Left ventricle myocardium inferior (tissue), 1 donor: ENCODE measurements at regions not wholly inside any gene's neighbourhood (a gene's known extent, or its start where the extent isn't known, plus 50 kb on each side); places are given as distances from the start of the nearest gene placed in this dataset.

Source experiments
- DNase-seq: peaks from one replicate; pipeline ENCODE4 v3.0.0-alpha.2; 2020
- H3K27ac ChIP-seq: fragments of 200-600 bp; replicated peaks from 2 replicates; pipeline ENCODE4 v1.8.0; 2021
- H3K27me3 ChIP-seq: fragments of 200-600 bp; 2 replicates; pipeline ENCODE4 v1.8.0; 2021; ENCODE audit warnings: low read depth
- H3K36me3 ChIP-seq: fragments of 200-600 bp; 2 replicates; pipeline ENCODE4 v1.8.0; 2021
- H3K4me1 ChIP-seq: fragments of 200-600 bp; 2 replicates; pipeline ENCODE4 v1.8.0; 2021
- H3K4me3 ChIP-seq: fragments of 200-600 bp; 2 replicates; pipeline ENCODE4 v1.8.0; 2021; ENCODE audit warnings: mild to moderate bottlenecking, moderate library complexity
- H3K9me3 ChIP-seq: fragments of 200-600 bp; replicated peaks from 2 replicates; pipeline ENCODE4 v1.8.0; 2021
- intact Hi-C: fragments of 100-400 bp; cut with micrococcal nuclease; formaldehyde crosslinking; loops from one replicate; pipeline ENCODE4 v1.11.0; 2022
- TF ChIP-seq, protein P1 (sequence below): fragments of 200-600 bp; IDR thresholded peaks from 2 replicates; pipeline ENCODE4 v1.8.0; 2021; ENCODE audit warnings: antibody characterized with exemption, mild to moderate bottlenecking, borderline replicate concordance
- donor health status: DM: no; HTN: yes; CAD: no; lungs with severe emphysema.

DNA sequence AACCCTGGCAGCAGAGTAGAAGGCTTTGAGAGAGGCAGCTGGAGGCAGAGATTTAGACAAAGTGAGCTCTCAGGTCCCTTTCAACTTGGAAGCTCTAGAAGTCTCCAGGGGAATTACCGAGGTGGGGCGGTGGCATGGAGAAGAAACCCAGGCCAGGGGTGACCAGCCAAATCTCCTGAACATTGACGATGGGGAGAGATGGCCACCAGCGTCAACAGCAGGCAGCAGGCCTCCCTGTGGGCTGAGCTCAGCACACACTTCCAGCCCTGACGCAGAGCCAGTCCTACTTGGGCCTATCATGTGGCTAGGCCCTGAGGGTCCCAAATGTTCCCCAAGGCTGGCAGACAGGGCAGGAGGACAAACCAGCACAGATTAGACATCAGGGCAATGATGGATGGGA, 187.8 kb downstream of the BCOR start:
- TF ChIP-seq, protein P1, sequence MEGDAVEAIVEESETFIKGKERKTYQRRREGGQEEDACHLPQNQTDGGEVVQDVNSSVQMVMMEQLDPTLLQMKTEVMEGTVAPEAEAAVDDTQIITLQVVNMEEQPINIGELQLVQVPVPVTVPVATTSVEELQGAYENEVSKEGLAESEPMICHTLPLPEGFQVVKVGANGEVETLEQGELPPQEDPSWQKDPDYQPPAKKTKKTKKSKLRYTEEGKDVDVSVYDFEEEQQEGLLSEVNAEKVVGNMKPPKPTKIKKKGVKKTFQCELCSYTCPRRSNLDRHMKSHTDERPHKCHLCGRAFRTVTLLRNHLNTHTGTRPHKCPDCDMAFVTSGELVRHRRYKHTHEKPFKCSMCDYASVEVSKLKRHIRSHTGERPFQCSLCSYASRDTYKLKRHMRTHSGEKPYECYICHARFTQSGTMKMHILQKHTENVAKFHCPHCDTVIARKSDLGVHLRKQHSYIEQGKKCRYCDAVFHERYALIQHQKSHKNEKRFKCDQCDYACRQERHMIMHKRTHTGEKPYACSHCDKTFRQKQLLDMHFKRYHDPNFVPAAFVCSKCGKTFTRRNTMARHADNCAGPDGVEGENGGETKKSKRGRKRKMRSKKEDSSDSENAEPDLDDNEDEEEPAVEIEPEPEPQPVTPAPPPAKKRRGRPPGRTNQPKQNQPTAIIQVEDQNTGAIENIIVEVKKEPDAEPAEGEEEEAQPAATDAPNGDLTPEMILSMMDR: no peak
- peaks cover 19% of the 10 kb centered on the region for H3K4me1 ChIP-seq
- no peaks in the 10 kb centered on the region for H3K27me3 ChIP-seq
- no peaks in the 10 kb centered on the region for H3K9me3 ChIP-seq
- H3K27ac ChIP-seq: no peak overlapping the region
- DNase-seq: no peak
- no peak overlapping the region for H3K4me3 ChIP-seq
- no peaks in the 10 kb centered on the region for H3K36me3 ChIP-seq
- intact Hi-C loops: no loop called here

DNA sequence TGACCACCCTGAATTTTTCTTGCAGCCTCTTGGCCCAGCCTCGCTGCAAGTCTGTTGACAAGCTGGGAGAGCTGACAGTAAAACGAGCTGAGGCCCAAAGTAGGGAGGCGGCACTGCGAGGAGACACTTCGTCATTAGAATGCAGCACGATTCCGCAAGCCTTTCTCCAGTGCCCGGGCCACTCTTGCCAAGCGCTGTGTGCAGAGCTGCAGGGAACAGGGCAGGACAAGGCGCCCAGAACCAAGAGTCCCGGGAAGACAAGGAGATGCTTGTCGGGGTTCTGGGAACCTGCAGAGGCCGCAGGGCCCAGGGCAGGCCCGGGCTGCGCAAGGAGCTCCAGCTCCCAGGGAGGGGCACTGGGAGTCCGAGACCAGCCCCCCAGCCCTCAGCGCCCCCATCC, 187.1 kb downstream of the BCOR start:
- H3K27me3 ChIP-seq: no peaks in the 10 kb centered on the region
- peaks cover 14% of the 10 kb centered on the region for H3K4me1 ChIP-seq
- intact Hi-C loops: no loop called here
- H3K9me3 ChIP-seq: no peaks in the 10 kb centered on the region
- TF ChIP-seq, protein P1: no peak
- no peak for DNase-seq
- H3K4me3 ChIP-seq: no peak overlapping the region
- H3K36me3 ChIP-seq: no peaks in the 10 kb centered on the region
- H3K27ac ChIP-seq: no peak overlapping the region

DNA sequence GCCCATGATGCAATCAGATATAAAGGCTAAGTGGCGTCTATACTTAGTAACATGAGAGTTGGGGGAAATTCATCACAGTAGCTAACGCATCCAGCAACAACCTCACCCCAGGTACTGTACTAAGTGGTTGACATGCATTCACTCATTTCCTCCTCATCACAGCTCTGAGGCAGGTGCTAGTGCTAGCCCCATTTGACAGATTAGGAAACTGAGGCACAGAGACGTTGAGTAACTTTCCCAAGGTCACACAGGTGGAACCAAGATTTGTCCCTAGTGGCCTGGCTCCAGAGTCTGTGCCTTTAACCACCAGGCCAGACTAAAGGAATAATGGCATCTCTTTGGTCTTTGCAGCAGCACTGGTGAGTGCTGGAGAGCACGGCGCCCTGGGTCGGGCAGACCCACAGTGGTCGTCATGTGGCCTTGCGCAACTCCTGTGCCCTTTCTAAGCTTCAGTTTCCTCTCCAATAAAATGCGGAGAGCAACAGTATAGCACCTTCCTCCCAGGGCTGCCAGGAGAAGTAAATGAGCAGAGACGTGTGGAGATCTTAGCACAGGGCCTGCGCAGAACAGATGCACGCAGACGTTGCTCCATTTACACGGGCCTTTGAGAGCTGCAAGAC, 186.4 kb downstream of the BCOR start:
- TF ChIP-seq, protein P1: no peak
- intact Hi-C loops: no loop called here
- DNase-seq: no peak

DNA sequence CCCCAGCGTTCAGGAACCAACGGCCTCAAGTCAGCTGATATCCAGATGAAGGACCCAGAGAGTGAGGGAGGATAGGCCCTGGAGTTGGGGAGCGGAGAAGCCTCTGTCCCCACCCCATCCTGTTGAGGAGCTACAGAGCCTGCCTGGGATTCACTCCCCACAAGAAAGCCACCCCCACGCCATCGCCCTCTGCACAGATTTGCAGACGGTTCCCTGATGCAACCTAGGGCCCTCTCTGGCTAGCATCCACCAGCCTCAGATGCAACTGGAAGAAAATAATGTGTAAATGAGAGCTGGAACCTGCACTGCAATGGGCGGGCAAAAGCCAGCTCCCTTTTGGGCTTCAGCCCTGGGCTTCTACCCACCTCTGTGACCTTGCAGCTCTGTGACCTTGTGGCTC, 185.6 kb downstream of the BCOR start:
- no peak for DNase-seq
- intact Hi-C loops: no loop called here
- TF ChIP-seq, protein P1: no peak
- no peaks in the 10 kb centered on the region for H3K27me3 ChIP-seq
- H3K27ac ChIP-seq: no peak overlapping the region
- no peak overlapping the region for H3K4me3 ChIP-seq
- H3K36me3 ChIP-seq: no peaks in the 10 kb centered on the region
- no peaks in the 10 kb centered on the region for H3K9me3 ChIP-seq
- H3K4me1 ChIP-seq: peaks cover 9% of the 10 kb centered on the region

More for the DNA sequence above, 186.4 kb downstream of the BCOR start:
- H3K4me3 ChIP-seq: no peak overlapping the region
- H3K27ac ChIP-seq: no peak overlapping the region
- H3K4me1 ChIP-seq: peaks cover 10% of the 10 kb centered on the region
- H3K9me3 ChIP-seq: no peaks in the 10 kb centered on the region
- H3K36me3 ChIP-seq: no peaks in the 10 kb centered on the region
- H3K27me3 ChIP-seq: no peaks in the 10 kb centered on the region

DNA sequence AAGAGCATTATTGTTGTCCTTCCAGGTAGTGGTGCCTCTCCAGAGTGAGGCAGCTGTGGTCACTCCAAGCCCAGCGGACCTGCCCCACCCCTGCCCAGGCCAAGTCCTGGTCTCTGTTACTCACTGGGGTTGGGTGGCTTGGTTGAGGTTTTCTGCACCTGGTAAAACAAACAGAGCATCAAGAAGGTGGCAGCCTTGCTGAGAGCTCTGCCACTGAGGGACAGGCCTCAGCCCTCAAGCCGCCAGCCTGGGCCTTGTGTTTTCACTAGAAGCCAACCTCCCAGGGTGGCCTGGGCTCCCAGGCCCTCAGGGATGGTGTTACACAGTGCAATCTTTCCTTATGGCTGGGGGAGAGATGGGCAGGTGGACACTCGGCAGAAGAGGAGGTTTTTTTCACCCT, 182.7 kb downstream of the BCOR start:
- Histone ChIP-seq H3K4me1 (no peaks in the 10 kb centered on the region), H3K27ac (no peak overlapping the region), H3K27me3 (no peaks in the 10 kb centered on the region), H3K4me3 (no peak overlapping the region), H3K36me3 (no peaks in the 10 kb centered on the region), H3K9me3 (no peaks in the 10 kb centered on the region)
- TF ChIP-seq, protein P1: no peak
- intact Hi-C loops: no loop called here
- no peak for DNase-seq
